ENCODE measurements at regions not wholly inside any gene's neighbourhood (a gene's known extent, or its start where the extent isn't known, plus 50 kb on each side); places are given as distances from the start of the nearest gene placed in this dataset.

GRCh38 chr5:13569090-13569715 lies 375.3 kb downstream of the DNAH5 start:
- Histone ChIP-seq H3K9me3 (ENCODE audit: control insufficient read depth, insufficient read depth, low read depth, low read length) (no peaks in the 10 kb centered on the region), H3K4me1 (ENCODE audit: control insufficient read depth, insufficient read depth, low read length) (no peaks in the 10 kb centered on the region), H3K27ac (ENCODE audit: extremely low read depth, low read depth, low read length) (no peak overlapping the region), H3K36me3 (ENCODE audit: control insufficient read depth in 2 of 2, insufficient read depth in 1 of 2, low read length in 2 of 2) (no peaks in the 10 kb centered on the region), H3K4me3 (ENCODE audit: low read depth, low read length) (no peak overlapping the region)
- TF ChIP-seq ZNF239 (tag by site-specific recombination; IDR thresholded peaks at IDR 0.05) (no peak), ZNF549 (tag by site-specific recombination; IDR thresholded peaks at IDR 0.05) (no peak), ZNF302 (tag by site-specific recombination; IDR thresholded peaks at IDR 0.05; ENCODE audit: low read depth) (no peak), TRIM28 (IDR thresholded peaks at IDR 0.05; ENCODE audit: borderline replicate concordance, low read length) (no peak), ZNF398 (tag by site-specific recombination; IDR thresholded peaks at IDR 0.05) (no peak), ZNF747 (tag by site-specific recombination; IDR thresholded peaks at IDR 0.05) (no peak)
- ChIA-PET POLR2A (no interaction called here), CTCF (no interaction called here)

GRCh38 chr5:13567819-13568218 lies 376.7 kb downstream of the DNAH5 start:
- no peaks in the 10 kb centered on the region for H3K36me3 ChIP-seq (ENCODE audit: control insufficient read depth in 2 of 2, insufficient read depth in 1 of 2, low read length in 2 of 2)
- POLR2A ChIA-PET = no interaction called here
- no peak overlapping the region for H3K4me3 ChIP-seq (ENCODE audit: low read depth, low read length)
- no peaks in the 10 kb centered on the region for H3K4me1 ChIP-seq (ENCODE audit: control insufficient read depth, insufficient read depth, low read length)
- TF ChIP-seq PATZ1 (tag by site-specific recombination; IDR thresholded peaks at IDR 0.05) = no peak
- TF ChIP-seq ZNF426 (tag by site-specific recombination; IDR thresholded peaks at IDR 0.05) = no peak
- TF ChIP-seq ZNF148 (tag by site-specific recombination; IDR thresholded peaks at IDR 0.05; ENCODE audit: borderline replicate concordance) = no peak
- no peak for TF ChIP-seq CTCF (tag by site-specific recombination; IDR thresholded peaks at IDR 0.05)
- TF ChIP-seq ZNF561 (tag by site-specific recombination; IDR thresholded peaks at IDR 0.05; ENCODE audit: borderline replicate concordance) = no peak
- TF ChIP-seq ZFP37 (tag by site-specific recombination; IDR thresholded peaks at IDR 0.05) = no peak
- no peak for TF ChIP-seq ZNF529 (tag by site-specific recombination; IDR thresholded peaks at IDR 0.05; ENCODE audit: insufficient replicate concordance)
- TF ChIP-seq ZNF366 (tag by site-specific recombination; conservative IDR thresholded peaks at IDR 0.05) = no peak
- no peak for TF ChIP-seq ZNF138 (tag by site-specific recombination; IDR thresholded peaks at IDR 0.05; ENCODE audit: borderline replicate concordance)
- TF ChIP-seq ZNF785 (tag by site-specific recombination; IDR thresholded peaks at IDR 0.05) = no peak
- H3K27ac ChIP-seq (ENCODE audit: extremely low read depth, low read depth, low read length) = no peak overlapping the region
- no peaks in the 10 kb centered on the region for H3K9me3 ChIP-seq (ENCODE audit: control insufficient read depth, insufficient read depth, low read depth, low read length)
- CTCF ChIA-PET = no interaction called here
